Nephron progenitor cell (in vitro differentiated cells): ENCODE measurements at regions not wholly inside any gene's neighbourhood (a gene's known extent, or its start where the extent isn't known, plus 50 kb on each side); places are given as distances from the start of the nearest gene placed in this dataset.

ENCODE experiments used
- DNase-seq: peaks from one replicate; pipeline ENCODE4 v3.0.0; 2021
- H3K27ac Mint-ChIP-seq: 2 replicates; pipeline ENCODE4 v1.8.0; 2021; ENCODE audit warnings: mild to moderate bottlenecking, moderate library complexity, mixed read lengths
- H3K27me3 Mint-ChIP-seq: 2 replicates; pipeline ENCODE4 v1.8.0; 2021; ENCODE audit warnings: mild to moderate bottlenecking, low read depth, mixed read lengths; ENCODE audit not compliant: poor library complexity
- H3K36me3 Mint-ChIP-seq: 2 replicates; pipeline ENCODE4 v1.8.0; 2021; ENCODE audit warnings: low read depth, mixed read lengths
- H3K4me1 Mint-ChIP-seq: 2 replicates; pipeline ENCODE4 v1.8.0; 2021; ENCODE audit warnings: mixed read lengths
- H3K4me3 Mint-ChIP-seq: 2 replicates; pipeline ENCODE4 v1.8.0; 2021; ENCODE audit warnings: mild to moderate bottlenecking, moderate library complexity, mixed read lengths
- H3K9me3 Mint-ChIP-seq: 2 replicates; pipeline ENCODE4 v1.8.0; 2021; ENCODE audit warnings: mild to moderate bottlenecking, moderate library complexity, mixed read lengths
- TF ChIP-seq, protein P1 (sequence below): fragments of 200-600 bp; sonication (generic); IDR thresholded peaks from 2 replicates; pipeline ENCODE4 v1.5.0; 2021; ENCODE audit warnings: antibody characterized with exemption

DNA sequence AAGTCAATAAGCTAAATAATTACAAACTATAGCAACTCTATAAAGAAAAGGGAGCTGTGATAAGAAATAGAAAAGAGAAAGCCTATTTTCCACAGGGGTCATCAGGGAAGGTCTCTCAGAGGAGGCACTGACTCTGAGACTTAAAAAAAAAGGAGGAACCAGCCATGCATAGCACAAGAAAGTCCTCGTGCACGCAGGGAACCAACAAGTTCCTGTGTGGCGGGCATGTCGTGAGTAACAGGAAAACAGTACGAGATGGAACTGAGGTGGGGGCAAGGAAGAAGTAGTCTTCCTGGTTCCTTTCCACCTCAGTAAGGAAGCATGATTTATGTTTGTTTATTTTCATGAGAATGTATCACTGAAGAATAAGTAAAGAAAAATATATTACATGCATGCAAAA, 367.0 kb upstream of the TMEM132C start:
- Mint-ChIP-seq H3K4me1 (peaks cover 6% of the 10 kb centered on the region), H3K36me3 (no peaks in the 10 kb centered on the region), H3K9me3 (no peaks in the 10 kb centered on the region), H3K27me3 (peaks cover 7% of the 10 kb centered on the region), H3K4me3 (no peak overlapping the region), H3K27ac (peak overlapping the region; percentile 82)
- TF ChIP-seq, protein P1, sequence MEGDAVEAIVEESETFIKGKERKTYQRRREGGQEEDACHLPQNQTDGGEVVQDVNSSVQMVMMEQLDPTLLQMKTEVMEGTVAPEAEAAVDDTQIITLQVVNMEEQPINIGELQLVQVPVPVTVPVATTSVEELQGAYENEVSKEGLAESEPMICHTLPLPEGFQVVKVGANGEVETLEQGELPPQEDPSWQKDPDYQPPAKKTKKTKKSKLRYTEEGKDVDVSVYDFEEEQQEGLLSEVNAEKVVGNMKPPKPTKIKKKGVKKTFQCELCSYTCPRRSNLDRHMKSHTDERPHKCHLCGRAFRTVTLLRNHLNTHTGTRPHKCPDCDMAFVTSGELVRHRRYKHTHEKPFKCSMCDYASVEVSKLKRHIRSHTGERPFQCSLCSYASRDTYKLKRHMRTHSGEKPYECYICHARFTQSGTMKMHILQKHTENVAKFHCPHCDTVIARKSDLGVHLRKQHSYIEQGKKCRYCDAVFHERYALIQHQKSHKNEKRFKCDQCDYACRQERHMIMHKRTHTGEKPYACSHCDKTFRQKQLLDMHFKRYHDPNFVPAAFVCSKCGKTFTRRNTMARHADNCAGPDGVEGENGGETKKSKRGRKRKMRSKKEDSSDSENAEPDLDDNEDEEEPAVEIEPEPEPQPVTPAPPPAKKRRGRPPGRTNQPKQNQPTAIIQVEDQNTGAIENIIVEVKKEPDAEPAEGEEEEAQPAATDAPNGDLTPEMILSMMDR, result no peak
- DNase-seq, result peak; percentile 2

DNA sequence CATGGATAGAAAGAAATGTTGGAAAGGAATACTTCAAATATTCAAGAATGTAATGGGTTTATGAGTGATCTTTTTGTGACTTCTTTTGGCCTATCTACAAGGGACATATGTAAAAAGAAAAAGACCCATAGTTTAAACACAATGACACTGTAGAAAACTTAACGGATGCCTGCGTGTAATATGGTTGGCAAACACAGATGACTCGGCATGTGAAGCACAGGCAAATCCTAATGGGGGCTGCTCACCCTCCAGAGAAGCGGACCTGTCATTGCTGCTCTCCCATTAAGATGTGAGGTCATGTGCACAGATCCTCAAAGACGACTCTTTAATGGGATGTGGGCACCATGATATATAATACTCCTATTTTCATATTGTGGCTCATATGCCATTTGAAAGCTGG, 366.6 kb upstream of the TMEM132C start:
- no peak overlapping the region for H3K4me3 Mint-ChIP-seq
- H3K4me1 Mint-ChIP-seq, result peaks cover 6% of the 10 kb centered on the region
- peaks cover 6% of the 10 kb centered on the region for H3K27me3 Mint-ChIP-seq
- H3K9me3 Mint-ChIP-seq, result peaks cover 3% of the 10 kb centered on the region
- TF ChIP-seq, protein P1, result no peak
- DNase-seq, result no peak
- no peaks in the 10 kb centered on the region for H3K36me3 Mint-ChIP-seq
- H3K27ac Mint-ChIP-seq, result no peak overlapping the region

DNA sequence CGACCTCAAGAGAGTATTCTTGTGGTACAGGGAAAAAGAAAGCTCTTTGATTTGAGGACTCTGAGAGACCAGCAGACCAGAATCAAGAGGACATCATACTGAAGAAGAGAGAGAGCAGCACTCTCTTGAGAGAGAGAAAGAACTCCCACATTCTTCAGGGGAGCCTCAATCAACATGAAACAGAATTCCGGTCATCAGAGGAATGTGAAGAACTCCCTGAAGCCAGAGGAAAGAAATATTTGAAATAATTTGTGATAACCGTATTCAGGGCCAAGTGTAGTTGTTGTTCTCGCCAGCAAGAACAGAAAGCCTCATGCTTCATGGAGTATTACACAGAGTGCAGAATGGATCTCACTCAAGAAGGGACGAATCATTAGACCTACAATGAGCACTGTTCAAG, 363.8 kb upstream of the TMEM132C start:
- Mint-ChIP-seq H3K4me1 (peaks cover 6% of the 10 kb centered on the region), H3K36me3 (no peaks in the 10 kb centered on the region), H3K27me3 (peaks cover 11% of the 10 kb centered on the region), H3K27ac (no peak overlapping the region), H3K9me3 (peaks cover 6% of the 10 kb centered on the region), H3K4me3 (no peak overlapping the region)
- no peak for DNase-seq
- TF ChIP-seq, protein P1, result no peak

DNA sequence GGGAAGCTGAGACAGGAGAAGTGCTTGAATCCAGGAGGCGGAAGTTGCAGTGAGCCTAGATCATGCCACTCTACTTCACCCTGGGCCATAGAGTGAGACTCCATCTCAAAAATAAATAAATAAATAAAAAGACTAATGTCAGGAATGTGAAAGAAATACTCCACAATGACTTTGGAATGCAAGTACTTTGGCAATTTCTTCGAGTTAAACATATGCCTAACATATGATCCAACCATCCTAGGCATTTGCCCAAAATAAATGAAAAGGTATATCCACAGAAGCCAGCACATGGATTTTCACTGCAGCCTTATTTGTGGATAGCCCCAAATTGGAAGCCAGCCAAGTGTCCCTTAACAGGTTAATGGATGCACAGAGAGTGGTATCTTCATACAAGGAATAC, 357.9 kb upstream of the TMEM132C start:
- no peaks in the 10 kb centered on the region for H3K36me3 Mint-ChIP-seq
- H3K4me3 Mint-ChIP-seq, result no peak overlapping the region
- DNase-seq, result no peak
- TF ChIP-seq, protein P1, result no peak
- peaks cover 10% of the 10 kb centered on the region for H3K27me3 Mint-ChIP-seq
- H3K27ac Mint-ChIP-seq, result no peak overlapping the region
- peaks cover 6% of the 10 kb centered on the region for H3K9me3 Mint-ChIP-seq
- H3K4me1 Mint-ChIP-seq, result no peaks in the 10 kb centered on the region

DNA sequence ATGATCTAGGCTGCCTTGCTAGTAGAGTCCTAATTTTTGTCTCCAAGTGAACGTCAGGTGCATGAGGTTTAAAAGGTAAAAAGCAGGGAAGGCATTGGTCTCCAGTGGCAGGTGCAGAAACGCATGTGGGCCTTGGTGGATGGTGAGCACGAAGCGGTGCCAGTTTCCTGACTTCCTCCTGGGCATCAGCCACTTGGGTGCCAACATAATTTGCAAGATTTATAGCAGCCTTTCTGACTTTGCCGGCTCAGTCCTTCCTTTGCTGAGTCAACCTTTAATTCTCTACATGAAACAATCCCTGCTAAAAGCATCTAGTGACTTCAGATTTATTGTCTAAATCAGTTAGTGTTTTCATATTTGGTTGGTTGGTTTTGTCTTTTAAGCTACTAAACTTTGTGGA, 355.7 kb upstream of the TMEM132C start:
- Mint-ChIP-seq H3K4me3 (no peak overlapping the region), H3K27ac (no peak overlapping the region), H3K36me3 (no peaks in the 10 kb centered on the region), H3K9me3 (no peaks in the 10 kb centered on the region), H3K27me3 (peaks cover 16% of the 10 kb centered on the region), H3K4me1 (no peaks in the 10 kb centered on the region)
- TF ChIP-seq, protein P1, result no peak
- no peak for DNase-seq

DNA sequence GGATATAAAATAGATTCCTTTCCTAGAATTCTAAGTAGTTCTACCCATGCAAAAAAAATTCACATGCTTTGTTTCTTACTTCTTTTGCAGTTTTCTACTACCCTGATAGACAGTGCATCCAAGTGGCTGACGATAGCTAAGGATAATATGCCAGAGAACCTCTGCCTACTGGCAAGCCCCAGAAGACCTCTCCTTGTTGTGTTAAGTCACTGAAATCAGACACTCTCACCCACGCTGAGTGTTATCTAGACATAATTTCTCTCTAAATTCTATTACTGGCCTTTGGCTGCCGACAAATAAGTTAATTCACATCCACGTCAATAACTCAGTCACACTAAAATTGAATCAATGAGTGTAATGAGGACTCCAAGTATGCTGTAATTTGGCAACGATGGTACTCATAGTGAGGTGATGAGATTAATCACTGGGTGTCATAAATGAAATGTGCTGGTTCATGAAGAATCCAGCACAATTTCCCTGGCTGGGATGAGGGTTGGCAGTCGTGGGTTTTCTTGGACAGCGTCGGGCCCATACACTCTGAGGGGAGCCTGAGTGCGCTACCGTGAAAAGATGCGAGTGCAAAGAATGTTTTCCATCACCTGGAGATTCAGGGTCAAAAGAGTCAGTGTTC, 354.8 kb upstream of the TMEM132C start:
- peaks cover 12% of the 10 kb centered on the region for H3K27me3 Mint-ChIP-seq
- H3K27ac Mint-ChIP-seq, result no peak overlapping the region
- no peak overlapping the region for H3K4me3 Mint-ChIP-seq
- H3K9me3 Mint-ChIP-seq, result no peaks in the 10 kb centered on the region
- TF ChIP-seq, protein P1, result no peak
- no peak for DNase-seq
- H3K4me1 Mint-ChIP-seq, result no peaks in the 10 kb centered on the region
- H3K36me3 Mint-ChIP-seq, result no peaks in the 10 kb centered on the region
